ENCODE measurements at regions not wholly inside any gene's neighbourhood (a gene's known extent, or its start where the extent isn't known, plus 50 kb on each side); places are given as distances from the start of the nearest gene placed in this dataset.
A peak's percentile ranks its signal among the peaks of the same experiment; 100 is the strongest.

GRCh38 chr4:132498215-132498614 lies 650.9 kb upstream of the PCDH10 start:
- no peaks in the 10 kb centered on the region for H3K9me3 ChIP-seq (ENCODE audit: insufficient read depth, low read length)
- no peaks in the 10 kb centered on the region for H4K20me1 ChIP-seq (ENCODE audit: insufficient read depth, low read length)
- no peak overlapping the region for H3K4me3 ChIP-seq (ENCODE audit: low read length)
- H3K4me2 ChIP-seq (ENCODE audit: low read length): no peak overlapping the region
- H2AFZ ChIP-seq (ENCODE audit: low read depth, low read length): no peak overlapping the region
- no peaks in the 10 kb centered on the region for H3K79me2 ChIP-seq (ENCODE audit: low read length)
- TF ChIP-seq CTCF (IDR thresholded peaks at IDR 0.05; ENCODE audit: low read depth, low read length): no peak
- TF ChIP-seq EZH2phosphoT487 (IDR thresholded peaks at IDR 0.05; ENCODE audit: low read depth): no peak
- H3K36me3 ChIP-seq (replicated peaks; ENCODE audit: low read depth, low read length): no peaks in the 10 kb centered on the region
- H3K4me1 ChIP-seq (ENCODE audit: low read length): peaks cover 10% of the 10 kb centered on the region
- H3K27ac ChIP-seq (ENCODE audit: low read length): no peak overlapping the region
- H3K9ac ChIP-seq (ENCODE audit: low read length): no peak overlapping the region
- H3K27me3 ChIP-seq (ENCODE audit: low read depth, low read length): no peaks in the 10 kb centered on the region

- TF ChIP-seq CTCF (IDR thresholded peaks at IDR 0.05; ENCODE audit: low read depth, low read length) (no peak), EZH2phosphoT487 (IDR thresholded peaks at IDR 0.05; ENCODE audit: low read depth) (no peak)
- Histone ChIP-seq H3K27me3 (ENCODE audit: low read depth, low read length) (no peaks in the 10 kb centered on the region), H3K9me3 (ENCODE audit: insufficient read depth, low read length) (no peaks in the 10 kb centered on the region), H3K4me3 (ENCODE audit: low read length) (no peak overlapping the region), H2AFZ (ENCODE audit: low read depth, low read length) (no peak overlapping the region), H3K4me1 (ENCODE audit: low read length) (peaks cover 10% of the 10 kb centered on the region), H3K4me2 (ENCODE audit: low read length) (peak overlapping the region; percentile 20), H4K20me1 (ENCODE audit: insufficient read depth, low read length) (no peaks in the 10 kb centered on the region), H3K27ac (ENCODE audit: low read length) (no peak overlapping the region), H3K79me2 (ENCODE audit: low read length) (no peaks in the 10 kb centered on the region), H3K36me3 (replicated peaks; ENCODE audit: low read depth, low read length) (no peaks in the 10 kb centered on the region), H3K9ac (ENCODE audit: low read length) (no peak overlapping the region)
Measured at GRCh38 chr4:132502096-132502552, 647.0 kb upstream of the PCDH10 start.

GRCh38 chr4:132504438-132504837 lies 644.7 kb upstream of the PCDH10 start:
- H3K4me2 ChIP-seq (ENCODE audit: low read length): no peak overlapping the region
- no peak overlapping the region for H3K9ac ChIP-seq (ENCODE audit: low read length)
- no peaks in the 10 kb centered on the region for H3K36me3 ChIP-seq (replicated peaks; ENCODE audit: low read depth, low read length)
- no peaks in the 10 kb centered on the region for H3K9me3 ChIP-seq (ENCODE audit: insufficient read depth, low read length)
- TF ChIP-seq CTCF (IDR thresholded peaks at IDR 0.05; ENCODE audit: low read depth, low read length) (no peak), EZH2phosphoT487 (IDR thresholded peaks at IDR 0.05; ENCODE audit: low read depth) (no peak)
- H3K4me3 ChIP-seq (ENCODE audit: low read length): no peak overlapping the region
- H3K79me2 ChIP-seq (ENCODE audit: low read length): no peaks in the 10 kb centered on the region
- peaks cover 17% of the 10 kb centered on the region for H3K4me1 ChIP-seq (ENCODE audit: low read length)
- H2AFZ ChIP-seq (ENCODE audit: low read depth, low read length): no peak overlapping the region
- no peak overlapping the region for H3K27ac ChIP-seq (ENCODE audit: low read length)
- H3K27me3 ChIP-seq (ENCODE audit: low read depth, low read length): no peaks in the 10 kb centered on the region
- no peaks in the 10 kb centered on the region for H4K20me1 ChIP-seq (ENCODE audit: insufficient read depth, low read length)

- H3K4me3 ChIP-seq (ENCODE audit: low read length): no peak overlapping the region
- no peaks in the 10 kb centered on the region for H3K79me2 ChIP-seq (ENCODE audit: low read length)
- peaks cover 17% of the 10 kb centered on the region for H3K4me1 ChIP-seq (ENCODE audit: low read length)
- no peaks in the 10 kb centered on the region for H3K9me3 ChIP-seq (ENCODE audit: insufficient read depth, low read length)
- H3K27ac ChIP-seq (ENCODE audit: low read length): no peak overlapping the region
- no peak overlapping the region for H3K9ac ChIP-seq (ENCODE audit: low read length)
- H3K4me2 ChIP-seq (ENCODE audit: low read length): no peak overlapping the region
- H4K20me1 ChIP-seq (ENCODE audit: insufficient read depth, low read length): no peaks in the 10 kb centered on the region
- no peaks in the 10 kb centered on the region for H3K27me3 ChIP-seq (ENCODE audit: low read depth, low read length)
- no peak overlapping the region for H2AFZ ChIP-seq (ENCODE audit: low read depth, low read length)
- no peak for TF ChIP-seq CTCF (IDR thresholded peaks at IDR 0.05; ENCODE audit: low read depth, low read length)
- TF ChIP-seq EZH2phosphoT487 (IDR thresholded peaks at IDR 0.05; ENCODE audit: low read depth): no peak
- no peaks in the 10 kb centered on the region for H3K36me3 ChIP-seq (replicated peaks; ENCODE audit: low read depth, low read length)
Measured at GRCh38 chr4:132506568-132506967, 642.5 kb upstream of the PCDH10 start.

All from OCI-LY3 (cell line).